ENCODE measurements at regions not wholly inside any gene's neighbourhood (a gene's known extent, or its start where the extent isn't known, plus 50 kb on each side); places are given as distances from the start of the nearest gene placed in this dataset.

GRCh38 chr16:73798471-73798870, 498.1 kb upstream of the PSMD7 start:
- no peak for DNase-seq
- intact Hi-C loops (cut with DNase I), result no loop called here

GRCh38 chr16:73797115-73797514, 499.5 kb upstream of the PSMD7 start:
- intact Hi-C loops (cut with DNase I), result no loop called here
- no peak for DNase-seq

- intact Hi-C loops (cut with DNase I), result no loop called here
- DNase-seq, result no peak
These were observed 500.4 kb upstream of the PSMD7 start for GRCh38 chr16:73796241-73796640.

- no peak for DNase-seq
These were observed 501.6 kb upstream of the PSMD7 start for GRCh38 chr16:73794994-73795393.

GRCh38 chr16:73793871-73794437, 502.7 kb upstream of the PSMD7 start:
- intact Hi-C loops (cut with DNase I), result no loop called here
- DNase-seq, result no peak

More at GRCh38 chr16:73794994-73795393, 501.6 kb upstream of the PSMD7 start:
- intact Hi-C loops (cut with DNase I), result no loop called here

- no peak for DNase-seq
These were observed 503.4 kb upstream of the PSMD7 start for GRCh38 chr16:73793260-73793659.

GRCh38 chr16:73792199-73793020, 504.2 kb upstream of the PSMD7 start:
- DNase-seq, result no peak
- intact Hi-C loops (cut with DNase I), result no loop called here

More at GRCh38 chr16:73793260-73793659, 503.4 kb upstream of the PSMD7 start:
- intact Hi-C loops (cut with DNase I), result no loop called here

GRCh38 chr16:73781297-73781696, 515.3 kb upstream of the PSMD7 start:
- DNase-seq, result no peak

GRCh38 chr16:73778887-73779286, 517.7 kb upstream of the PSMD7 start:
- intact Hi-C loops (cut with DNase I), result no loop called here
- no peak for DNase-seq

More at GRCh38 chr16:73781297-73781696, 515.3 kb upstream of the PSMD7 start:
- intact Hi-C loops (cut with DNase I), result no loop called here

- DNase-seq, result no peak
- intact Hi-C loops (cut with DNase I), result no loop called here
These were observed 520.7 kb upstream of the PSMD7 start for GRCh38 chr16:73775841-73776388.

- no peak for DNase-seq
These were observed 525.2 kb upstream of the PSMD7 start for GRCh38 chr16:73771196-73772064.

GRCh38 chr16:73768786-73769203, 527.8 kb upstream of the PSMD7 start:
- no peak for DNase-seq
- intact Hi-C loops (cut with DNase I), result no loop called here

More at GRCh38 chr16:73771196-73772064, 525.2 kb upstream of the PSMD7 start:
- intact Hi-C loops (cut with DNase I), result no loop called here

GRCh38 chr16:73764321-73764720, 532.3 kb upstream of the PSMD7 start:
- intact Hi-C loops (cut with DNase I), result no loop called here
- DNase-seq, result no peak

- no peak for DNase-seq
- intact Hi-C loops (cut with DNase I), result no loop called here
These were observed 540.1 kb upstream of the PSMD7 start for GRCh38 chr16:73756289-73757178.

- no peak for DNase-seq
- intact Hi-C loops (cut with DNase I), result no loop called here
These were observed 542.7 kb upstream of the PSMD7 start for GRCh38 chr16:73753931-73754330.

- DNase-seq, result no peak
- intact Hi-C loops (cut with DNase I), result no loop called here
These were observed 546.0 kb upstream of the PSMD7 start for GRCh38 chr16:73750639-73751038.

- intact Hi-C loops (cut with DNase I), result no loop called here
- no peak for DNase-seq
These were observed 549.3 kb upstream of the PSMD7 start for GRCh38 chr16:73747328-73747727.

GRCh38 chr16:73746554-73746953, 550.1 kb upstream of the PSMD7 start:
- no peak for DNase-seq
- intact Hi-C loops (cut with DNase I), result no loop called here
